ENCODE measurements at regions not wholly inside any gene's neighbourhood (a gene's known extent, or its start where the extent isn't known, plus 50 kb on each side); places are given as distances from the start of the nearest gene placed in this dataset.

DNA sequence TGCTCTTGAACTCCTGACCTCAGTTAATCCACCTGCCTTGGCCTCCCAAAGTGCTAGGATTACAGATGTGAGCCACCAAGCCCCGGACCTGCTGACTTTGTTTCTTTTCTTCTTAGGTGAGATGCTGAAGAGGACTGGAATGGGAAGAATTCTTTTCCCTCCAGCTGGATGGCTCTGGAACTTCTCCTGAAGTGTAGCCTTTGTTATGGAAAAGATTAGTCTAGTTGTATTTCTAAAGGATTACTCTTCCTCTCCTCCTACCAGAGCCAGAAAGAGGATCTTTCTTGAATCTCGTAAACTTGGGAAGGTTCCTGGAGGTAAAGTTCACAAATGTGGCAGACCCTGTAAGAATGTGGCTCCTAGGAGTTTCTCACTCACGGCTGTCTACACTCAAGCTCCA is 95.4 kb upstream of the LARGE1 start:
- TF ChIP-seq, protein P1, sequence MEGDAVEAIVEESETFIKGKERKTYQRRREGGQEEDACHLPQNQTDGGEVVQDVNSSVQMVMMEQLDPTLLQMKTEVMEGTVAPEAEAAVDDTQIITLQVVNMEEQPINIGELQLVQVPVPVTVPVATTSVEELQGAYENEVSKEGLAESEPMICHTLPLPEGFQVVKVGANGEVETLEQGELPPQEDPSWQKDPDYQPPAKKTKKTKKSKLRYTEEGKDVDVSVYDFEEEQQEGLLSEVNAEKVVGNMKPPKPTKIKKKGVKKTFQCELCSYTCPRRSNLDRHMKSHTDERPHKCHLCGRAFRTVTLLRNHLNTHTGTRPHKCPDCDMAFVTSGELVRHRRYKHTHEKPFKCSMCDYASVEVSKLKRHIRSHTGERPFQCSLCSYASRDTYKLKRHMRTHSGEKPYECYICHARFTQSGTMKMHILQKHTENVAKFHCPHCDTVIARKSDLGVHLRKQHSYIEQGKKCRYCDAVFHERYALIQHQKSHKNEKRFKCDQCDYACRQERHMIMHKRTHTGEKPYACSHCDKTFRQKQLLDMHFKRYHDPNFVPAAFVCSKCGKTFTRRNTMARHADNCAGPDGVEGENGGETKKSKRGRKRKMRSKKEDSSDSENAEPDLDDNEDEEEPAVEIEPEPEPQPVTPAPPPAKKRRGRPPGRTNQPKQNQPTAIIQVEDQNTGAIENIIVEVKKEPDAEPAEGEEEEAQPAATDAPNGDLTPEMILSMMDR (IDR thresholded peaks at IDR 0.05), result no peak

DNA sequence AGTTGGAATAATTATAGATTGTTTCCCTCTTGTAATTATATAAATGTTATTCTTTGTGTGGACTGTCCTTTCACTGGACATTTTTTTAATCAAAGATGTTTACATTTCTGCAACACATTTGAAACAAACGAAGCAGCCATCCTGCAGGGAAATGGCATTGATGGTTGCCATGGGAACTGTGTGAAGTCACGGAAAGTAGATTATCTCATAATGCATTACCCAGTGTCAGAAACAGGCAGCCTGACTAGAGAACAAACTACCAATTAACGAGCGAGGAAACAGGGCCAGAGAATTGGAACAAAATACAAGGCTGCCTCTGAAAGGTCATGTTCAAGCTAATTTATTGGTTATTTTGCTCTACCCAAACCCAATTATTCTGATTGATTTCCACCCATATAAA is 96.9 kb upstream of the LARGE1 start:
- TF ChIP-seq, protein P1 (IDR thresholded peaks at IDR 0.05), result no peak

DNA sequence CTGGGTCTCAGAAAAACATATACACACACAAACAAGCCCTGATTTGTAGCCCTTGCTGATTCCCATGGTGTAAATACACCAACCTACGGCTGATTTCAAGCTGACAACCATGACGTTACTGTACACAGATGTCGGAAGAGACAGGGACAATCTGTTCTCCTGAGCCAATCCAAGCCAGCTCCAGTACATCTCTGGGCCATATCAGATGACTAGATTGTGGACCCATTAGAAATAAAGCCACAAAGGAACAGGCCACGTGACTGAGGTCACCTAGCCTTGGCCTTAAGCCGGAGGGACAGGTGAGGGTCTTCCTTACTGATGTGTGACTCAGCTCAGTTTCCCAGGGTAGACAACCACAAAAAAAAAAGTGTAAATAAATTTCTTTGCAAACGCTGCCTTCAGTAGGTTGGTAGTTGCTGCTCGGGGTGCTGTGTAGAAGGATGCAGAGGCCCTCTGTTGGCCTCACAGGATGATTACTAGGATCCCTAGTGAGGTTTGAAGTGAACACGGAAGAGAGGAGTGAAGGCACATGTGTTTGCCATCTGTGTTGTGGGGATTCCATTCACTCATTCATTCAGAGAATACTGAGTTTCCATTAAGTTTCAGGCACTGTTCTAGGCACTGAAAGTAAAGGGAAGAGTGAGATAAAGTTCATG is 99.0 kb upstream of the LARGE1 start:
- TF ChIP-seq, protein P1 (IDR thresholded peaks at IDR 0.05), result no peak

DNA sequence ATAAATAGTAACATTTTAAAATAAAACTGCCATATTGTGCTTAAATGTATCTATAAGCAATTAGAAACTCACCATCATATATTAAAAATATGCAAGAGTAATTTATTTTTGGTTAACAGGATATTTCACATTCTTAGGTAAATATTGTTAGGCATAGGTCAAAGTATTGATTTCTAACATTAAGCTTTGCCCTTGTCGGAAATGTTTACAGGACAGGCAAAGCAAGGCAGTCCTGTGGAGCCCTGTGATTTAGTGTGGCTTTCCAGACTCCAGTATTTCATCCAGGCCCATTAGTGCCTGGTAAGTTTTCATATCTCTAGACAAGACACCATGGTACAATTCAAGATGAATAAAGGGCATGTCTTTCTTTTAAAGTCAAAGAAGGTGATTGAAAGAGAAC is 114.9 kb upstream of the LARGE1 start:
- TF ChIP-seq, protein P1 (IDR thresholded peaks at IDR 0.05), result no peak

- TF ChIP-seq, protein P1 (IDR thresholded peaks at IDR 0.05), result no peak
Measured at GRCh38 chr22:34036931-34037330, 116.7 kb upstream of the LARGE1 start.

DNA sequence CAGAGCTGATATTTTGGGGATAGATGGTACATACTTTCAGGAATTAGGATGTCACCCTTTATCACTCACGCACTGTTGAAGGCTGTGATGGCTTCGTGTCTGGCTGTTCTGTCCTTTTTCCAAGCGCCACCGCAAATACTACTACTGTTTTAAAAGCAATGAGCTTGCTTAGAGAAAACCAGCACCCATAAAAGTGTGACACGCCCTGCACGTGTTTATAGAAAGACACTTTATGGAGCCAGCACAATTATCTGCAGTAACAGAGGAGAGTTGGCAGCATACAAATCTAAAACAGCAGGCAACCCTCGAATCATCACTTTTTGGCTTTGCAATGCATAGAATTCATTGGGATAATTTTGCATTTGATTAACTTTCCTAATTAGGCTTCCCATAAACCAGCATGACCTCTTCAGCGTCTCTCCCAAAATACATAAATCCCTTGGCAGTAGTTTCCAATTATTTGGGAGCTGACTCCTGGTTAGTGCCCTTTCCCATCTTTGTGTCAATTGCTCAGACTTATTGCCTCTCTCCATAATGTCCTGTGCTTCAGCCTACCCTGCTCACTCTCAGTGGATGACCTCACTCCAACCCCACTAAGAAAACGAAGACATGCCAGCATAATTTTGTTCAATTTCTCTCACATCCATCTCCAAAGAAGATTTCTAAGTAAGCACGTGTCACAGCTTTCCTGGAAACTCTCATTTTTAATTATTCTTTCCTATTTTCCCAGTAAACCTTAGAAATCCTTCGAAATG is 118.7 kb upstream of the LARGE1 start:
- TF ChIP-seq, protein P1 (IDR thresholded peaks at IDR 0.05), result no peak

GRCh38 chr22:34045311-34045710 is 125.0 kb upstream of the LARGE1 start:
- TF ChIP-seq, protein P1 (IDR thresholded peaks at IDR 0.05), result no peak

Measured in LNCAP (cell line).